WERI-Rb-1 (cell line): ENCODE measurements at regions not wholly inside any gene's neighbourhood (a gene's known extent, or its start where the extent isn't known, plus 50 kb on each side); places are given as distances from the start of the nearest gene placed in this dataset.

Experiments used
- DNase-seq: peaks from one replicate; pipeline ENCODE4 v3.0.0-alpha.2; 2020
- H3K27ac ChIP-seq: fragments of 250-450 bp; sonication (Bioruptor Pico); 2 replicates; pipeline ENCODE4 v1.5.1; 2020; ENCODE audit warnings: mild to moderate bottlenecking, moderate library complexity
- H3K27me3 ChIP-seq: fragments of 250-450 bp; sonication (Bioruptor Pico); 2 replicates; pipeline ENCODE4 v1.5.1; 2021; ENCODE audit warnings: mild to moderate bottlenecking, low read depth, moderate library complexity; ENCODE audit not compliant: insufficient read depth, severe bottlenecking
- H3K36me3 ChIP-seq: fragments of 250-450 bp; sonication (Bioruptor Pico); 2 replicates; pipeline ENCODE4 v1.5.1; 2020; ENCODE audit warnings: mild to moderate bottlenecking, moderate library complexity
- H3K4me3 ChIP-seq: 2 replicates; pipeline ENCODE4 v1.5.1; 2011; ENCODE audit warnings: low read depth, mild to moderate bottlenecking, control low read depth, low read length
- H3K9me3 ChIP-seq: fragments of 250-450 bp; sonication (Bioruptor Pico); 2 replicates; pipeline ENCODE4 v1.5.1; 2021; ENCODE audit warnings: mild to moderate bottlenecking, moderate library complexity; ENCODE audit not compliant: severe bottlenecking
- CTCF ChIP-seq: IDR thresholded peaks from 2 replicates; pipeline ENCODE4 v1.5.1; 2011; ENCODE audit warnings: low read depth, mild to moderate bottlenecking, control low read depth, inconsistent platforms, low read length

- DNase-seq: no peak
- H3K27me3 ChIP-seq: no peaks in the 10 kb centered on the region
- H3K4me3 ChIP-seq: no peak overlapping the region
- H3K36me3 ChIP-seq: no peaks in the 10 kb centered on the region
- H3K9me3 ChIP-seq: peaks cover 3% of the 10 kb centered on the region
- no peak for TF ChIP-seq CTCF
- H3K27ac ChIP-seq: no peak overlapping the region
Measured at GRCh38 chr2:207354462-207354861, 175.3 kb upstream of the CREB1 start.

DNA sequence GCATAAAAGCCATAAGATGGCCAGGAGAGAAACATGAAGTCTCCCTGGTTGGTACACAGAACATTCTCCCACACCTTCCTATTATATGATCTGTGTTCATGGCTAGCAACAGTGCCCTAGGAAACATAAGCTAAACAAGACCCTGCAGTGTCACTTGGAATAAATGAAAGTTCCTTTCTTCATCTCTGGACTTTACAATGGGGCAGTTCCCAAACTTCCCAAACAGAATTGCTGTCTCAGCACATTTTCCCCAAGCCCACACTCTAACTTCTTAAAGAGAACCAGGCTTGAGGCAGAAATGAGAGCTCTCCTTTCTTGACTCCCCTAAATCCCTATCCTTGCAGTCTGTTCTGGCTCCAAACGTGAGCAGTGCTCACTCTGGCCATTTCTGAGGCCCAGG lies 173.2 kb upstream of the CREB1 start:
- Histone ChIP-seq H3K36me3 (no peaks in the 10 kb centered on the region), H3K27me3 (no peaks in the 10 kb centered on the region), H3K4me3 (no peak overlapping the region), H3K9me3 (no peaks in the 10 kb centered on the region), H3K27ac (no peak overlapping the region)
- no peak for DNase-seq
- no peak for TF ChIP-seq CTCF

GRCh38 chr2:207357216-207357615 lies 172.5 kb upstream of the CREB1 start:
- TF ChIP-seq CTCF: no peak
- Histone ChIP-seq H3K9me3 (no peaks in the 10 kb centered on the region), H3K27me3 (no peaks in the 10 kb centered on the region), H3K27ac (no peak overlapping the region), H3K4me3 (no peak overlapping the region), H3K36me3 (no peaks in the 10 kb centered on the region)
- DNase-seq: no peak

GRCh38 chr2:207362716-207363115 lies 167.0 kb upstream of the CREB1 start:
- no peaks in the 10 kb centered on the region for H3K36me3 ChIP-seq
- H3K9me3 ChIP-seq: no peaks in the 10 kb centered on the region
- no peaks in the 10 kb centered on the region for H3K27me3 ChIP-seq
- no peak for TF ChIP-seq CTCF
- DNase-seq: no peak
- H3K4me3 ChIP-seq: no peak overlapping the region
- no peak overlapping the region for H3K27ac ChIP-seq

DNA sequence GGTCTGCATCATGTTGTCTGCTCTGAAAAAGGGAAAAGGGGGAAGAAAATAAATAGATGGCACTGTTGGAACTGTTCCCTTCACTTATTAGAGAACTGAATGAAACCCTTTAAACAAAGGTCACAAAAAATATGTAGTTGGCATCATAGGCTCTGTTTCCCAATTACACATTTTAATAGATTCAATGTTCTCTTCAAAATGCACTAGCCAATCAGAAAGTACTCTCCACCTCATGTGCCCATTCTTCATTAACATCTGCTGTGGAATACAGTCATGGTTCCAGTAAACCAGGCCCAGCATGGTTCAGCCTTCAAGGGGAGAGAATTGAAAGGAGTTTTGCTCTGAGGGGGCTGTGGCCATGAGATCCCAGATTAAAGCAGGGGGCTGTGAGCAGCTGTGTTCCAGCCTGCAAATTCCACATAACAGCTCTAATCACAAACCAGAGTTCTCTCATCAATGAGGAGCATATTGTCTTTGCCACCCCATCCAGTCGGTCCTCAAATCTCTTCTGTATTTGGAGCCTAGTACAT lies 165.9 kb upstream of the CREB1 start:
- DNase-seq: no peak
- no peaks in the 10 kb centered on the region for H3K27me3 ChIP-seq
- no peak for TF ChIP-seq CTCF

GRCh38 chr2:207370646-207371045 lies 159.1 kb upstream of the CREB1 start:
- no peaks in the 10 kb centered on the region for H3K36me3 ChIP-seq
- H3K27ac ChIP-seq: no peak overlapping the region
- no peak for TF ChIP-seq CTCF
- no peak for DNase-seq
- H3K9me3 ChIP-seq: no peaks in the 10 kb centered on the region
- H3K27me3 ChIP-seq: no peaks in the 10 kb centered on the region
- no peak overlapping the region for H3K4me3 ChIP-seq

More for the DNA sequence above, 165.9 kb upstream of the CREB1 start:
- Histone ChIP-seq H3K36me3 (no peaks in the 10 kb centered on the region), H3K4me3 (no peak overlapping the region), H3K9me3 (no peaks in the 10 kb centered on the region), H3K27ac (no peak overlapping the region)
